Ishikawa (cell line): ENCODE measurements at regions not wholly inside any gene's neighbourhood (a gene's known extent, or its start where the extent isn't known, plus 50 kb on each side); places are given as distances from the start of the nearest gene placed in this dataset.

ENCODE experiments used
- CEBPB ChIP-seq: IDR thresholded peaks from 2 replicates; pipeline ENCODE4 v1.6.1; 2012
- CREB1 ChIP-seq: IDR thresholded peaks from 2 replicates; pipeline ENCODE4 v1.6.1; 2012; ENCODE audit warnings: low read depth
- EGR1 ChIP-seq: IDR thresholded peaks from 2 replicates; pipeline ENCODE4 v1.6.1; 2012
- EP300 ChIP-seq: IDR thresholded peaks from 2 replicates; pipeline ENCODE4 v1.6.1; 2012; ENCODE audit warnings: borderline replicate concordance
- FOXM1 ChIP-seq: IDR thresholded peaks from 2 replicates; pipeline ENCODE4 v1.6.1; 2012; ENCODE audit warnings: low read depth, borderline replicate concordance
- MAX ChIP-seq: IDR thresholded peaks from 2 replicates; pipeline ENCODE4 v1.6.1; 2012
- NFIC ChIP-seq: IDR thresholded peaks from 2 replicates; pipeline ENCODE4 v1.6.1; 2012
- RAD21 ChIP-seq: IDR thresholded peaks from 2 replicates; pipeline ENCODE4 v1.6.1; 2012; ENCODE audit warnings: low read depth
- TAF1 ChIP-seq: IDR thresholded peaks from 2 replicates; pipeline ENCODE4 v1.6.1; 2012; ENCODE audit warnings: low read depth, mild to moderate bottlenecking
- TCF12 ChIP-seq: IDR thresholded peaks from 2 replicates; pipeline ENCODE4 v1.6.1; 2012; ENCODE audit warnings: low read depth
- TEAD4 ChIP-seq: IDR thresholded peaks from 2 replicates; pipeline ENCODE4 v1.6.1; 2012
- USF1 ChIP-seq: IDR thresholded peaks from 2 replicates; pipeline ENCODE4 v1.6.1; 2012
- YY1 ChIP-seq: IDR thresholded peaks from 2 replicates; pipeline ENCODE4 v1.6.1; 2012; ENCODE audit warnings: low read depth
- ZBTB7A ChIP-seq: IDR thresholded peaks from 2 replicates; pipeline ENCODE4 v1.6.1; 2012; ENCODE audit warnings: low read depth
- TF ChIP-seq, protein P1 (sequence below): IDR thresholded peaks from 2 replicates; pipeline ENCODE4 v1.6.1; 2012; ENCODE audit warnings: low read depth, mild to moderate bottlenecking

DNA sequence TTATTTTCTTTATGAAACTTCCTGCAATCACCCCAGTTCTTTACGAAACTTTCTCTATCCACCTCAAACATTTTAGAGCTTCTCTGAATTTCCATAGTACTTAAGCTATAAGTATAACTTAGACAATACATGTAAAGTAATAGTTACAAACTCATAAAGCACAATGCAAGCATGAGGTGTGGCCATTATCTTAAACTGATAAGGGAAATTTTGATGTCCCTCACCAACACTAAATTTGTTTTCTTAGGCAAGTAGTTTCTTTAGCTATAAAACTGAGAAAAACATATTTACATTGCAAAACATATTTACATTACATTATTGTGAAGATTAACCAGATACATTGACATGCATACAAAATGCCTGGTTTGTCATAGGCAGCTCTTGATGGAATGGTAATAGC lies 146.4 kb upstream of the ATP1B1 start:
- no peak for TF ChIP-seq USF1
- TF ChIP-seq, protein P1, sequence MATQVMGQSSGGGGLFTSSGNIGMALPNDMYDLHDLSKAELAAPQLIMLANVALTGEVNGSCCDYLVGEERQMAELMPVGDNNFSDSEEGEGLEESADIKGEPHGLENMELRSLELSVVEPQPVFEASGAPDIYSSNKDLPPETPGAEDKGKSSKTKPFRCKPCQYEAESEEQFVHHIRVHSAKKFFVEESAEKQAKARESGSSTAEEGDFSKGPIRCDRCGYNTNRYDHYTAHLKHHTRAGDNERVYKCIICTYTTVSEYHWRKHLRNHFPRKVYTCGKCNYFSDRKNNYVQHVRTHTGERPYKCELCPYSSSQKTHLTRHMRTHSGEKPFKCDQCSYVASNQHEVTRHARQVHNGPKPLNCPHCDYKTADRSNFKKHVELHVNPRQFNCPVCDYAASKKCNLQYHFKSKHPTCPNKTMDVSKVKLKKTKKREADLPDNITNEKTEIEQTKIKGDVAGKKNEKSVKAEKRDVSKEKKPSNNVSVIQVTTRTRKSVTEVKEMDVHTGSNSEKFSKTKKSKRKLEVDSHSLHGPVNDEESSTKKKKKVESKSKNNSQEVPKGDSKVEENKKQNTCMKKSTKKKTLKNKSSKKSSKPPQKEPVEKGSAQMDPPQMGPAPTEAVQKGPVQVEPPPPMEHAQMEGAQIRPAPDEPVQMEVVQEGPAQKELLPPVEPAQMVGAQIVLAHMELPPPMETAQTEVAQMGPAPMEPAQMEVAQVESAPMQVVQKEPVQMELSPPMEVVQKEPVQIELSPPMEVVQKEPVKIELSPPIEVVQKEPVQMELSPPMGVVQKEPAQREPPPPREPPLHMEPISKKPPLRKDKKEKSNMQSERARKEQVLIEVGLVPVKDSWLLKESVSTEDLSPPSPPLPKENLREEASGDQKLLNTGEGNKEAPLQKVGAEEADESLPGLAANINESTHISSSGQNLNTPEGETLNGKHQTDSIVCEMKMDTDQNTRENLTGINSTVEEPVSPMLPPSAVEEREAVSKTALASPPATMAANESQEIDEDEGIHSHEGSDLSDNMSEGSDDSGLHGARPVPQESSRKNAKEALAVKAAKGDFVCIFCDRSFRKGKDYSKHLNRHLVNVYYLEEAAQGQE: no peak
- no peak for TF ChIP-seq RAD21

DNA sequence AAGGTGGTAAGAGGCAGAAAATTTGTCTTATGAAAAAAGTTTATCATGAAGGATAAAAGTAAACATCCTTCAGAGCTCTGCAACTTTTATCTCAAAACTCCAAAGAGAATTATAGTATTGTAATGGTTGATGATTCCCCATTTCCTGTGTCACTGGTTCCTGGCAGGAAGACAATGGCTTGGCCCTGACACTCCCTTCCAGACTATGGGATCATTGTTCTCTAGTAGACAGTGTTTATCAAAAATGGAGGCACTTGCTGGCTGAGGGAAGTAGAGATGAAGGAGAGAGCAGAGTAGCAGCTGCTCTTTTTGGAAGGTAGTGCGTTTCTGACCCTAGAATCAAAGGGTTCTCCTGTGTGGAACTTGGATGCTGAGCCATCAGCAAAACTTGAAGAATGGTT lies 145.9 kb upstream of the ATP1B1 start:
- TF ChIP-seq FOXM1: no peak

DNA sequence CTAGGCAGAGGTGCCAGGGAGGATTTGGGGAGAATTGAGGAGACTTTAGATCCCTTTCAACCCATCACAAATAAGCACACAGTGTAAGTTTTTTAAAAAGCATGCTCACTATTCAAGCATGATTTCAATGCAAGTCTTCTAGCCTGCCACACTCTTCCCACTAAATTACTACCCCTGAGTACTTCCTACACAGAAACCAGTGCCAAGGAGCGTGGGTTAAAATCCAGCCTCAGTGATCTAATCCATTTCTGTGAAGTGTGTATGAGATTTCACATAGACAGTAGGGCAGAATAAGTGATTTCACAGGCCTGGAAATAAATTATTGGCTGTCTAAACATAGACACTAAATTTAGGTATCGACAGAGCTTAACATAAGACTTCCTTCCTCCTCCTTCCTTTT lies 142.9 kb upstream of the ATP1B1 start:
- TF ChIP-seq TAF1 (no peak), CREB1 (no peak), NFIC (no peak), YY1 (no peak), TCF12 (no peak), EP300 (no peak), CEBPB (no peak), ZBTB7A (no peak), MAX (no peak), RAD21 (no peak), EGR1 (no peak)
- TF ChIP-seq, protein P1: no peak

DNA sequence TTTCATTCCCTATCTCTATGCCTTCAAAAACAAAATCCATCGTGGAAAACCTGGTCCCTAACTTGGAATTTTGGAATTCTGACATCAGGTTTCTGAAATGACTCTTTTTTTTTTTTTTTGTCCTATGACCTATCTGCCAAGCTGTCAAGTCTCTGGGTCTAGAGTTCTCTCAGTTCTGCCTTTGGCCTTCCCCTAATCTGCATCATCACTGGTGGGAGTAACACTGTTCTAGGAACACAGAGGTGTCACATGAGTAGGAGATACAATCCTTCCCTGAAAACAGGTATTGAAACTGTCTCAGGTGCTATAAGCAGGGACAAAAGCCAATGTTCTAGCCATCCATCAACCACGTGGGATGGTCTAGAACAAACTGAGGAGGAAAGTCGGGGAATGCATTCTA lies 142.0 kb upstream of the ATP1B1 start:
- TF ChIP-seq NFIC: no peak
- TF ChIP-seq TEAD4: no peak
- no peak for TF ChIP-seq RAD21
- no peak for TF ChIP-seq TAF1
- TF ChIP-seq TCF12: no peak
- TF ChIP-seq EGR1: no peak
- TF ChIP-seq YY1: no peak
- no peak for TF ChIP-seq MAX
- no peak for TF ChIP-seq USF1
- no peak for TF ChIP-seq CEBPB

GRCh38 chr1:168966217-168966616 lies 140.3 kb upstream of the ATP1B1 start:
- TF ChIP-seq EP300 (no peak), TEAD4 (no peak), TCF12 (no peak)

- TF ChIP-seq RAD21 (no peak), EGR1 (no peak), TAF1 (no peak), EP300 (no peak), NFIC (no peak), MAX (no peak), FOXM1 (no peak), CEBPB (no peak), ZBTB7A (no peak), TEAD4 (no peak), TCF12 (no peak), YY1 (no peak), USF1 (no peak), CREB1 (no peak)
- TF ChIP-seq, protein P1: no peak
Observed at GRCh38 chr1:168966636-168967035, 139.9 kb upstream of the ATP1B1 start.
